ENCODE measurements at regions not wholly inside any gene's neighbourhood (a gene's known extent, or its start where the extent isn't known, plus 50 kb on each side); places are given as distances from the start of the nearest gene placed in this dataset.

GRCh38 chr3:31219131-31219843 is 313.4 kb upstream of the STT3B start:
- no peak overlapping the region for H3K4me3 ChIP-seq (ENCODE audit: control insufficient read depth, low read depth, low read length)
- TF ChIP-seq, protein P1, sequence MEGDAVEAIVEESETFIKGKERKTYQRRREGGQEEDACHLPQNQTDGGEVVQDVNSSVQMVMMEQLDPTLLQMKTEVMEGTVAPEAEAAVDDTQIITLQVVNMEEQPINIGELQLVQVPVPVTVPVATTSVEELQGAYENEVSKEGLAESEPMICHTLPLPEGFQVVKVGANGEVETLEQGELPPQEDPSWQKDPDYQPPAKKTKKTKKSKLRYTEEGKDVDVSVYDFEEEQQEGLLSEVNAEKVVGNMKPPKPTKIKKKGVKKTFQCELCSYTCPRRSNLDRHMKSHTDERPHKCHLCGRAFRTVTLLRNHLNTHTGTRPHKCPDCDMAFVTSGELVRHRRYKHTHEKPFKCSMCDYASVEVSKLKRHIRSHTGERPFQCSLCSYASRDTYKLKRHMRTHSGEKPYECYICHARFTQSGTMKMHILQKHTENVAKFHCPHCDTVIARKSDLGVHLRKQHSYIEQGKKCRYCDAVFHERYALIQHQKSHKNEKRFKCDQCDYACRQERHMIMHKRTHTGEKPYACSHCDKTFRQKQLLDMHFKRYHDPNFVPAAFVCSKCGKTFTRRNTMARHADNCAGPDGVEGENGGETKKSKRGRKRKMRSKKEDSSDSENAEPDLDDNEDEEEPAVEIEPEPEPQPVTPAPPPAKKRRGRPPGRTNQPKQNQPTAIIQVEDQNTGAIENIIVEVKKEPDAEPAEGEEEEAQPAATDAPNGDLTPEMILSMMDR (conservative IDR thresholded peaks at IDR 0.05; ENCODE audit: control insufficient read depth, insufficient read depth, low read depth, low read length): no peak
- peak; percentile 7 for DNase-seq (ENCODE audit: low read depth)

DNA sequence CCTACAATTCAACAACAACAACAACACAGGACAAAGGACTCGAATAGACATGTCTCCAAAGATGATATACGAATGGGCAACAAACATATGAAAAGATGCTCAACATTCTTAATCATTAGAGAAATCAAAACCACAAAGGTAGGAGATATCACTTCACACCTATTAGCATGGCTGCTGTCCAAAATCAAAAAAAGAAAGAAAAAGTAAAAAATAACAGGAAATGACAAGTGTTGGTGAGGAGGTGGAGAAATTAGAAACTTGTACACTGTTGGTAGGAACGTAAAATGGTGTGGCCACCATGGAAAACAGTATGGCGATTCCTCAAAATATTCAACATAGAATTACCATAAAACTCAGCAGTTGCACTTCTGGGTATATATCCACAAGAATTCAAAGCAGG is 312.3 kb upstream of the STT3B start:
- no peak overlapping the region for H3K4me3 ChIP-seq (ENCODE audit: control insufficient read depth, low read depth, low read length)
- TF ChIP-seq, protein P1 (conservative IDR thresholded peaks at IDR 0.05; ENCODE audit: control insufficient read depth, insufficient read depth, low read depth, low read length): no peak
- DNase-seq (ENCODE audit: low read depth): no peak

DNA sequence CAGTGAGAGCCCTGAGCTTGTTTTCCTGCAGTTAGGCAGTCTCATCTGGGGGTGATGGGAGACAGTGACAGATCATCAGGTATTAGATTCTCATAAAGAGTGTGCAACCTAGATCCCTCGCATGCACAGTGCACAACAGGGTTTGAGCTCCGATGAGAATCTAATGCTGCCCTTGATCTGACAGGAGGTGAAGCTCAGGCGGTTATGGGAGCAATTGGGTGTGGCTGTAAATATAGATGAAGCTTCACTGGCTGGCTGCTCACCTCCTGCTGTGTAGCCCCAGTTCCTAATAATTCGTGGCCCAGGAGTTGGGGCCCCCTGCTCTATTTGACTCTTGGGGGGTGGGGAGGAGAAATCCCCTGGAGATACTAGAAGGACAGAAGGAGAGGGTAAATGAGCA is 309.4 kb upstream of the STT3B start:
- H3K4me3 ChIP-seq (ENCODE audit: control insufficient read depth, low read depth, low read length): no peak overlapping the region
- DNase-seq (ENCODE audit: low read depth): no peak
- TF ChIP-seq, protein P1 (conservative IDR thresholded peaks at IDR 0.05; ENCODE audit: control insufficient read depth, insufficient read depth, low read depth, low read length): no peak

- no peak for DNase-seq (ENCODE audit: low read depth)
Observed at GRCh38 chr3:31224936-31225335, 307.8 kb upstream of the STT3B start.

GRCh38 chr3:31225923-31226322 is 306.8 kb upstream of the STT3B start:
- no peak for DNase-seq (ENCODE audit: low read depth)
- H3K4me3 ChIP-seq (ENCODE audit: control insufficient read depth, low read depth, low read length): no peak overlapping the region

More at GRCh38 chr3:31224936-31225335, 307.8 kb upstream of the STT3B start:
- no peak overlapping the region for H3K4me3 ChIP-seq (ENCODE audit: control insufficient read depth, low read depth, low read length)
- TF ChIP-seq, protein P1 (conservative IDR thresholded peaks at IDR 0.05; ENCODE audit: control insufficient read depth, insufficient read depth, low read depth, low read length): no peak

DNA sequence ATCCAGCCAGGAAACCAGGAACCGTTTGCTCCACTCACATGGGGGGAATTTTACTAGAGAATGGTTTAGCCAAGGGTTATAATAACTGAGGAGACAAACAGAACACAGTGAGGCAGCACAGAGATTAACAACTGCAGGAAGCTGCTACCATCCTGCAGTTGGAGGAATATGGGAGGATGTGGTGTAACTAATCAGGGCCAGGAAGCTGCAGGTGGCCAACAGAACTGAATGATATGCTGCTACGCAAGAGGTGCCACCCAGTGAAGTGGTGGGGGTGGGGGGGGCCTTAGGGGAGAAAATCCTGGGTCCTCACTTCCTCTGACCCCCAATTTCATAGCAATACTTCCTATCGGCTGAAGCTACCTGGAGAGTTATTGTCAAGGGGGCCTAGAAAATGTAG is 306.4 kb upstream of the STT3B start:
- no peak for DNase-seq (ENCODE audit: low read depth)
- no peak overlapping the region for H3K4me3 ChIP-seq (ENCODE audit: control insufficient read depth, low read depth, low read length)
- TF ChIP-seq, protein P1 (conservative IDR thresholded peaks at IDR 0.05; ENCODE audit: control insufficient read depth, insufficient read depth, low read depth, low read length): no peak

More at GRCh38 chr3:31225923-31226322, 306.8 kb upstream of the STT3B start:
- TF ChIP-seq, protein P1 (conservative IDR thresholded peaks at IDR 0.05; ENCODE audit: control insufficient read depth, insufficient read depth, low read depth, low read length): no peak

All from fibroblast of mammary gland (primary cell).